ENCODE measurements at regions not wholly inside any gene's neighbourhood (a gene's known extent, or its start where the extent isn't known, plus 50 kb on each side); places are given as distances from the start of the nearest gene placed in this dataset.
"Not testable (repeated sequence)": the region's sequence is repeated elsewhere in the genome, so short reads cannot be mapped to it uniquely, and the experiment has no call there.

GRCh38 chr20:25857091-25857788 lies 160.6 kb upstream of the ZNF337 start:
- H3K4me1 ChIP-seq; H3K9me3 ChIP-seq; H3K36me3 ChIP-seq (replicated peaks); H3K27me3 ChIP-seq (ENCODE audit: low read depth); DNase-seq (ENCODE audit: low spot score in 2 of 2); H3K4me3 ChIP-seq: not testable (repeated sequence)
- in situ Hi-C loops (cut with MboI; ENCODE audit: low sequenced_read_pairs), result loop anchor here (25.0 kb wide), 3 partner anchors 145 to 870 kb away; partner anchors contain the start of genes APMAP and GINS1

GRCh38 chr20:25856256-25856884 lies 159.7 kb upstream of the ZNF337 start:
- Histone ChIP-seq H3K4me1 (no peaks in the 10 kb centered on the region), H3K36me3 (replicated peaks) (no peaks in the 10 kb centered on the region), H3K4me3 (no peak overlapping the region), H3K27me3 (ENCODE audit: low read depth) (no peaks in the 10 kb centered on the region), H3K9me3 (no peaks in the 10 kb centered on the region)
- no peak for DNase-seq (ENCODE audit: low spot score in 2 of 2)
- in situ Hi-C loops (cut with MboI; ENCODE audit: low sequenced_read_pairs), result loop anchor here (25.0 kb wide), 3 partner anchors 144 to 869 kb away; partner anchors contain the start of genes APMAP and GINS1

GRCh38 chr20:25855451-25856156 lies 159.0 kb upstream of the ZNF337 start:
- not testable (repeated sequence) for H3K27me3 ChIP-seq (ENCODE audit: low read depth); H3K4me1 ChIP-seq; H3K9me3 ChIP-seq; H3K4me3 ChIP-seq; H3K36me3 ChIP-seq (replicated peaks); DNase-seq (ENCODE audit: low spot score in 2 of 2)
- in situ Hi-C loops (cut with MboI; ENCODE audit: low sequenced_read_pairs), result loop anchor here (25.0 kb wide), 3 partner anchors 143 to 868 kb away; partner anchors contain the start of genes APMAP and GINS1

- H3K4me3 ChIP-seq; H3K9me3 ChIP-seq; DNase-seq (ENCODE audit: low spot score in 2 of 2); H3K27me3 ChIP-seq (ENCODE audit: low read depth); H3K4me1 ChIP-seq; H3K36me3 ChIP-seq (replicated peaks): not testable (repeated sequence)
- in situ Hi-C loops (cut with MboI; ENCODE audit: low sequenced_read_pairs), result loop anchor here (25.0 kb wide), 3 partner anchors 142 to 867 kb away; partner anchors contain the start of genes APMAP and GINS1
Observed at GRCh38 chr20:25854666-25855065, 158.0 kb upstream of the ZNF337 start.

- not testable (repeated sequence) for H3K27me3 ChIP-seq (ENCODE audit: low read depth); H3K4me1 ChIP-seq; H3K36me3 ChIP-seq (replicated peaks); H3K4me3 ChIP-seq; DNase-seq (ENCODE audit: low spot score in 2 of 2); H3K9me3 ChIP-seq
- in situ Hi-C loops (cut with MboI; ENCODE audit: low sequenced_read_pairs), result loop anchor here (25.0 kb wide), 3 partner anchors 142 to 867 kb away; partner anchors contain the start of genes APMAP and GINS1
Observed at GRCh38 chr20:25853718-25854388, 157.2 kb upstream of the ZNF337 start.

GRCh38 chr20:25852968-25853717 lies 156.5 kb upstream of the ZNF337 start:
- H3K4me3 ChIP-seq; H3K9me3 ChIP-seq; H3K4me1 ChIP-seq; H3K27me3 ChIP-seq (ENCODE audit: low read depth); DNase-seq (ENCODE audit: low spot score in 2 of 2); H3K36me3 ChIP-seq (replicated peaks): not testable (repeated sequence)
- in situ Hi-C loops (cut with MboI; ENCODE audit: low sequenced_read_pairs), result loop anchor here (25.0 kb wide), 3 partner anchors 141 to 866 kb away; partner anchors contain the start of genes APMAP and GINS1

- H3K27me3 ChIP-seq (ENCODE audit: low read depth); H3K36me3 ChIP-seq (replicated peaks); DNase-seq (ENCODE audit: low spot score in 2 of 2); H3K4me1 ChIP-seq; H3K4me3 ChIP-seq; H3K9me3 ChIP-seq: not testable (repeated sequence)
- in situ Hi-C loops (cut with MboI; ENCODE audit: low sequenced_read_pairs), result loop anchor here (25.0 kb wide), 3 partner anchors 138 to 863 kb away; partner anchors contain the start of genes APMAP and GINS1
Observed at GRCh38 chr20:25850133-25850532, 153.5 kb upstream of the ZNF337 start.

- Histone ChIP-seq H3K9me3 (no peaks in the 10 kb centered on the region), H3K4me1 (no peaks in the 10 kb centered on the region), H3K27me3 (ENCODE audit: low read depth) (no peaks in the 10 kb centered on the region), H3K4me3 (no peak overlapping the region), H3K36me3 (replicated peaks) (no peaks in the 10 kb centered on the region)
- peak in 1 of 2 experiments; percentile 4 for DNase-seq (ENCODE audit: low spot score in 2 of 2)
- in situ Hi-C loops (cut with MboI; ENCODE audit: low sequenced_read_pairs), result no loop called here
Observed at GRCh38 chr20:25848222-25848621, 151.6 kb upstream of the ZNF337 start.

DNA sequence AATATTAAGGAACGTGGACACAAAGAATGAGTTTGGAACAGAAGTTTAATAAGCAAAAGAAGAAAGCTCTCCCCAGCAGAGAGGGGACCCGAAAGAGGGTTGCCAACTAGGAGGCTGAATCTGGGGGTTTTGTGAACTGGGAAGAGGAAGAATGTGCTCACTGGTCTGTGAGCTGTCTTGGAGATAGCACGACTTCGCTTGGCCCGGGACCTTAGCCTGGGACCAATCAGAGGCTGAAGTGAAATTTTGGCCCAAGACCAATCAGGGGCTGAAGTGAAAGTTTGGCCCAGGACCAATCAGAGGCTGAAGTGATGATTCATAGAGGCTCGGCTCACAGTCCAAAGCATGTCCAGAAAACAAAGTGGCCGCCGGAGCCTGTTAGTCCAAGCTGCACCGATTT lies 148.0 kb upstream of the ZNF337 start:
- H3K36me3 ChIP-seq (replicated peaks); DNase-seq (ENCODE audit: low spot score in 2 of 2); H3K9me3 ChIP-seq; H3K4me1 ChIP-seq; in situ Hi-C loops (cut with MboI; ENCODE audit: low sequenced_read_pairs); H3K27me3 ChIP-seq (ENCODE audit: low read depth); H3K4me3 ChIP-seq: not testable (repeated sequence)

GRCh38 chr20:25813511-25813910 lies 116.9 kb upstream of the ZNF337 start:
- H3K4me1 ChIP-seq; H3K9me3 ChIP-seq; DNase-seq (ENCODE audit: low spot score in 2 of 2); H3K36me3 ChIP-seq (replicated peaks); H3K4me3 ChIP-seq; in situ Hi-C loops (cut with MboI; ENCODE audit: low sequenced_read_pairs); H3K27me3 ChIP-seq (ENCODE audit: low read depth): not testable (repeated sequence)

DNA sequence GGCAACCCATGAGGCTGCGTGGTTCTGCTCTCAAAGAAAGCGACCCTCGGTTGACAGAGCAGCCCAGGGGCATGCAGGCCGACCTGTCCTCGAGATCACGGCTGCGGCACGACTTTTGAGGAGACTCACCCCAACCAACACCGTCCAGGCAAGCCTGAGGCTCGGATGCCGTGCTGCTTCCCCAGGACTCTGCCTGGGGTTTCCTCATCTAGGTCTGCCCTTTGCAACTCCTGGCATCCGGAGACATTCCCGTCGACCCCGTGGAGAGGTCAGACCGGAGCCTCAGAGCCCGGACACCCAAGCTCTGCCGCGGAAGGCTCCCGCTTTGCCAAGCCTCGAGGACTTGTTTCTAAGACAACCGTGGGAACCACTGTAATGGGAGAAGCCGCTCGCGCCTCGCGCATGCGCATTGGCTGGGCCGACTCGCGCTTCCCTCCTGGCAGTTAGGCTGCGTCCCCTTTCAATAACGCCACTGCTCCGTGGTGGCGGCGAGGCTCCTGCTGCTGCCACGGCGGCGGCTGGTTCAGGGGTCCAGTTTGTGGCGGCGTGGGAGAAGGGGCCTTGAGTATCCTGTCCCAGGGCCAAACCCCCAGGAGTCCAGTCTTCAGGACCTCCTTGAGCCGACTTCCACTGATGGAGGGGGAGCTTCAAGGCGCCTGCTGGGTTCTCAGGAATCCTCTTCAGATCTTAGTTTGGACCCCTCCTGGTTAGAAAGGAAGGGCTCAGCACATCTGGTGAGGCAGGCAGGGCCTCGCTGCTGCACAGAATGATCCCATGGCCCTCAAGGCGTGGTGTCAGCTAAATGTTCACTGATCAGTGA lies 101.7 kb upstream of the ZNF337 start:
- H3K4me3 ChIP-seq; H3K9me3 ChIP-seq; DNase-seq (ENCODE audit: low spot score in 2 of 2); H3K36me3 ChIP-seq (replicated peaks); H3K4me1 ChIP-seq; H3K27me3 ChIP-seq (ENCODE audit: low read depth); in situ Hi-C loops (cut with MboI; ENCODE audit: low sequenced_read_pairs): not testable (repeated sequence)

- DNase-seq (ENCODE audit: low spot score in 2 of 2); H3K27me3 ChIP-seq (ENCODE audit: low read depth); H3K36me3 ChIP-seq (replicated peaks); H3K9me3 ChIP-seq; H3K4me3 ChIP-seq; in situ Hi-C loops (cut with MboI; ENCODE audit: low sequenced_read_pairs); H3K4me1 ChIP-seq: not testable (repeated sequence)
Observed at GRCh38 chr20:25797062-25797461, 100.4 kb upstream of the ZNF337 start.

All from HAP-1 (cell line).